Neural cell (in vitro differentiated cells): ENCODE measurements at regions not wholly inside any gene's neighbourhood (a gene's known extent, or its start where the extent isn't known, plus 50 kb on each side); places are given as distances from the start of the nearest gene placed in this dataset.

Experiments
- small RNA-seq, 3 experiments: library from RNA; depleted of rRNA; stranded (forward); fragments of <200 nt; gene quantifications; one replicate each; pipeline ENCODE3, GENCODE V24; 2012

Small RNA genes in the stretch of these regions (small RNA-seq; reads per million reads assigned to genes)
- gene MIR1270 = 6.8 to 12.8 (median 7.0) reads per million in 3 experiments
